ENCODE measurements at regions not wholly inside any gene's neighbourhood (a gene's known extent, or its start where the extent isn't known, plus 50 kb on each side); places are given as distances from the start of the nearest gene placed in this dataset.

- BruUV-seq (replicated peaks) = no TSS peak
- ChIA-PET CTCF (no interaction called here), POLR2A (ENCODE audit: low non-redundant PET) (interaction anchor here (0.6 kb wide), 1 partner anchor 123 kb away, joined by 4 read pairs; no protein-coding TSS in a partner anchor)
- intact Hi-C loops (cut with micrococcal nuclease; ENCODE audit: unreplicated experiment) = no loop called here
- peaks cover 3% of the 10 kb centered on the region for H3K4me1 ChIP-seq (ENCODE audit: insufficient read depth, low read length, poor library complexity, severe bottlenecking)
- no peaks in the 10 kb centered on the region for H3K9me3 ChIP-seq (ENCODE audit: low read depth, low read length, poor library complexity, severe bottlenecking)
- no peaks in the 10 kb centered on the region for H3K36me3 ChIP-seq (ENCODE audit: insufficient read depth, low read length, poor library complexity, severe bottlenecking)
- TF ChIP-seq, protein P1, sequence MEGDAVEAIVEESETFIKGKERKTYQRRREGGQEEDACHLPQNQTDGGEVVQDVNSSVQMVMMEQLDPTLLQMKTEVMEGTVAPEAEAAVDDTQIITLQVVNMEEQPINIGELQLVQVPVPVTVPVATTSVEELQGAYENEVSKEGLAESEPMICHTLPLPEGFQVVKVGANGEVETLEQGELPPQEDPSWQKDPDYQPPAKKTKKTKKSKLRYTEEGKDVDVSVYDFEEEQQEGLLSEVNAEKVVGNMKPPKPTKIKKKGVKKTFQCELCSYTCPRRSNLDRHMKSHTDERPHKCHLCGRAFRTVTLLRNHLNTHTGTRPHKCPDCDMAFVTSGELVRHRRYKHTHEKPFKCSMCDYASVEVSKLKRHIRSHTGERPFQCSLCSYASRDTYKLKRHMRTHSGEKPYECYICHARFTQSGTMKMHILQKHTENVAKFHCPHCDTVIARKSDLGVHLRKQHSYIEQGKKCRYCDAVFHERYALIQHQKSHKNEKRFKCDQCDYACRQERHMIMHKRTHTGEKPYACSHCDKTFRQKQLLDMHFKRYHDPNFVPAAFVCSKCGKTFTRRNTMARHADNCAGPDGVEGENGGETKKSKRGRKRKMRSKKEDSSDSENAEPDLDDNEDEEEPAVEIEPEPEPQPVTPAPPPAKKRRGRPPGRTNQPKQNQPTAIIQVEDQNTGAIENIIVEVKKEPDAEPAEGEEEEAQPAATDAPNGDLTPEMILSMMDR (conservative IDR thresholded peaks at IDR 0.05; ENCODE audit: low read depth, low read length) = no peak
- TF ChIP-seq EZH2 (IDR thresholded peaks at IDR 0.05; ENCODE audit: borderline replicate concordance, low read depth, low read length, poor library complexity, severe bottlenecking) = no peak
- DNase-seq (ENCODE audit: low spot score) = no peak
- no peak overlapping the region for H3K4me3 ChIP-seq (ENCODE audit: low read depth, low read length, poor library complexity, severe bottlenecking)
- H3K27ac ChIP-seq (ENCODE audit: low read depth, low read length, poor library complexity, severe bottlenecking) = no peak overlapping the region
- no peaks in the 10 kb centered on the region for H3K27me3 ChIP-seq (replicated peaks; ENCODE audit: insufficient read depth, low read depth, low read length, poor library complexity)
Measured at GRCh38 chr10:78920011-78920410, 148.8 kb upstream of the ZMIZ1 start.

- H3K27ac ChIP-seq (ENCODE audit: low read depth, low read length, poor library complexity, severe bottlenecking) = no peak overlapping the region
- H3K4me3 ChIP-seq (ENCODE audit: low read depth, low read length, poor library complexity, severe bottlenecking) = no peak overlapping the region
- no peak for TF ChIP-seq EZH2 (IDR thresholded peaks at IDR 0.05; ENCODE audit: borderline replicate concordance, low read depth, low read length, poor library complexity, severe bottlenecking)
- TF ChIP-seq, protein P1 (conservative IDR thresholded peaks at IDR 0.05; ENCODE audit: low read depth, low read length) = no peak
- CTCF ChIA-PET = no interaction called here
- POLR2A ChIA-PET (ENCODE audit: low non-redundant PET) = no interaction called here
- no TSS peak for BruUV-seq (replicated peaks)
- peaks cover under 1% of the 10 kb centered on the region for H3K4me1 ChIP-seq (ENCODE audit: insufficient read depth, low read length, poor library complexity, severe bottlenecking)
- no peak for DNase-seq (ENCODE audit: low spot score)
- no peaks in the 10 kb centered on the region for H3K27me3 ChIP-seq (replicated peaks; ENCODE audit: insufficient read depth, low read depth, low read length, poor library complexity)
- intact Hi-C loops (cut with micrococcal nuclease; ENCODE audit: unreplicated experiment) = no loop called here
- H3K36me3 ChIP-seq (ENCODE audit: insufficient read depth, low read length, poor library complexity, severe bottlenecking) = no peaks in the 10 kb centered on the region
- H3K9me3 ChIP-seq (ENCODE audit: low read depth, low read length, poor library complexity, severe bottlenecking) = no peaks in the 10 kb centered on the region
Measured at GRCh38 chr10:78921895-78922294, 146.9 kb upstream of the ZMIZ1 start.

- intact Hi-C loops (cut with micrococcal nuclease; ENCODE audit: unreplicated experiment) = no loop called here
- no peaks in the 10 kb centered on the region for H3K4me1 ChIP-seq (ENCODE audit: insufficient read depth, low read length, poor library complexity, severe bottlenecking)
Measured at GRCh38 chr10:78923647-78924318, 145.0 kb upstream of the ZMIZ1 start.

More at GRCh38 chr10:78923647-78924318, 145.0 kb upstream of the ZMIZ1 start:
- Histone ChIP-seq H3K4me3 (ENCODE audit: low read depth, low read length, poor library complexity, severe bottlenecking) (no peak overlapping the region), H3K27ac (ENCODE audit: low read depth, low read length, poor library complexity, severe bottlenecking) (no peak overlapping the region), H3K36me3 (ENCODE audit: insufficient read depth, low read length, poor library complexity, severe bottlenecking) (no peaks in the 10 kb centered on the region), H3K9me3 (ENCODE audit: low read depth, low read length, poor library complexity, severe bottlenecking) (no peaks in the 10 kb centered on the region), H3K27me3 (replicated peaks; ENCODE audit: insufficient read depth, low read depth, low read length, poor library complexity) (no peaks in the 10 kb centered on the region)
- TF ChIP-seq EZH2 (IDR thresholded peaks at IDR 0.05; ENCODE audit: borderline replicate concordance, low read depth, low read length, poor library complexity, severe bottlenecking) = no peak
- TF ChIP-seq, protein P1 (conservative IDR thresholded peaks at IDR 0.05; ENCODE audit: low read depth, low read length) = no peak
- ChIA-PET CTCF (no interaction called here), POLR2A (ENCODE audit: low non-redundant PET) (no interaction called here)
- no peak for DNase-seq (ENCODE audit: low spot score)
- no TSS peak for BruUV-seq (replicated peaks)
